ENCODE measurements at regions not wholly inside any gene's neighbourhood (a gene's known extent, or its start where the extent isn't known, plus 50 kb on each side); places are given as distances from the start of the nearest gene placed in this dataset. TPM values are rescaled to one million over a fixed set of nuclear protein-coding genes. Genes with fewer than 3 reads are reported as not detected.

- H3K4me3 ChIP-seq: no peak overlapping the region
Measured at GRCh38 chr2:64938607-64939285, 50.5 kb upstream of the SLC1A4 start.

GRCh38 chr2:64939332-64939917 is 49.8 kb upstream of the SLC1A4 start:
- Histone ChIP-seq H3K9me3 (no peaks in the 10 kb centered on the region), H3K27ac (no peak overlapping the region), H3K4me1 (peaks cover 0 to 22% (median 0%) of the 10 kb centered on the region in 4 donors), H3K27me3 (no peaks in the 10 kb centered on the region), H3K36me3 (no peaks in the 10 kb centered on the region), H3K4me3 (no peak overlapping the region)
- 76 to 80% methylated on average over 12 of the region's 12 CpGs for WGBS, 2 donors
- TF ChIP-seq EP300 (IDR thresholded peaks at IDR 0.05) (no peak), POLR2A (IDR thresholded peaks at IDR 0.05) (no peak)
- TF ChIP-seq, protein P1, sequence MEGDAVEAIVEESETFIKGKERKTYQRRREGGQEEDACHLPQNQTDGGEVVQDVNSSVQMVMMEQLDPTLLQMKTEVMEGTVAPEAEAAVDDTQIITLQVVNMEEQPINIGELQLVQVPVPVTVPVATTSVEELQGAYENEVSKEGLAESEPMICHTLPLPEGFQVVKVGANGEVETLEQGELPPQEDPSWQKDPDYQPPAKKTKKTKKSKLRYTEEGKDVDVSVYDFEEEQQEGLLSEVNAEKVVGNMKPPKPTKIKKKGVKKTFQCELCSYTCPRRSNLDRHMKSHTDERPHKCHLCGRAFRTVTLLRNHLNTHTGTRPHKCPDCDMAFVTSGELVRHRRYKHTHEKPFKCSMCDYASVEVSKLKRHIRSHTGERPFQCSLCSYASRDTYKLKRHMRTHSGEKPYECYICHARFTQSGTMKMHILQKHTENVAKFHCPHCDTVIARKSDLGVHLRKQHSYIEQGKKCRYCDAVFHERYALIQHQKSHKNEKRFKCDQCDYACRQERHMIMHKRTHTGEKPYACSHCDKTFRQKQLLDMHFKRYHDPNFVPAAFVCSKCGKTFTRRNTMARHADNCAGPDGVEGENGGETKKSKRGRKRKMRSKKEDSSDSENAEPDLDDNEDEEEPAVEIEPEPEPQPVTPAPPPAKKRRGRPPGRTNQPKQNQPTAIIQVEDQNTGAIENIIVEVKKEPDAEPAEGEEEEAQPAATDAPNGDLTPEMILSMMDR (IDR thresholded peaks at IDR 0.05): no peak
- no peak for DNase-seq (ENCODE audit: low spot score in 2 of 2)

More at GRCh38 chr2:64938607-64939285, 50.5 kb upstream of the SLC1A4 start:
- 72 to 75% methylated on average over 7 of the region's 7 CpGs for WGBS, 2 donors
- Histone ChIP-seq H3K9me3 (no peaks in the 10 kb centered on the region), H3K27ac (no peak overlapping the region), H3K4me1 (peaks cover 0 to 15% (median 0%) of the 10 kb centered on the region in 4 donors), H3K27me3 (no peaks in the 10 kb centered on the region), H3K36me3 (no peaks in the 10 kb centered on the region)
- DNase-seq (ENCODE audit: low spot score in 2 of 2): no peak
- TF ChIP-seq, protein P1 (IDR thresholded peaks at IDR 0.05): no peak
- TF ChIP-seq POLR2A (IDR thresholded peaks at IDR 0.05): no peak
- no peak for TF ChIP-seq EP300 (IDR thresholded peaks at IDR 0.05)

Small RNA genes in the stretch of these regions (small RNA-seq; reads per million reads assigned to genes)
- gene RF00019 (not detected), gene RN7SL211P (not detected), gene RN7SL341P (not detected)
